NB4 (cell line): ENCODE measurements at regions not wholly inside any gene's neighbourhood (a gene's known extent, or its start where the extent isn't known, plus 50 kb on each side); places are given as distances from the start of the nearest gene placed in this dataset.

Experiments
- CTCF ChIP-seq: IDR thresholded peaks from one replicate; pipeline ENCODE4 v1.5.1; 2012; ENCODE audit warnings: low read depth, low read length
- MYC ChIP-seq: IDR thresholded peaks from 2 replicates; pipeline ENCODE4 v1.6.1; 2011; ENCODE audit warnings: low read depth, low read length
- POLR2A ChIP-seq: IDR thresholded peaks from 2 replicates; pipeline ENCODE4 v1.6.1; 2011; ENCODE audit warnings: mild to moderate bottlenecking; ENCODE audit not compliant: insufficient read length; ENCODE audit errors: extremely low read depth

DNA sequence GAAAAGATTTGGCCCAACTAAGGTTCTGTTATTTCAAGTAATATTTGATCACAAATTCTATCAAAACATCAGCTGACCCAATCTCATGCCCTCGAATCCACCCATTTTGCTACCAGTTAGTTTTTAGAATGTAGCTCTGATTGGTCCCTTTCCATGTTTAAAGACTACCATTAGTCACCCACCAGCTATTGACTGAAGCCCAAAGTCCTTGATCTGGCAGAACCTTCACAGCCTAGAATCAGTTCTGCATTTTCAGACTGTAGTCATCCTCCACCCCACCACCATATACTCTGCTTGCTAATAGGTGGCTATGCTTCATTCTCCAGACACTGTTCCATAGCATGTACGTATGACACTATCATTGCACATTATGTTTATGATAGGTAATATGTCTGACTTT lies 182.2 kb upstream of the TARS1 start:
- TF ChIP-seq POLR2A (no peak), CTCF (no peak), MYC (no peak)
